Liver (tissue), 8 donors: ENCODE measurements at regions not wholly inside any gene's neighbourhood (a gene's known extent, or its start where the extent isn't known, plus 50 kb on each side); places are given as distances from the start of the nearest gene placed in this dataset.

Source experiments
- DNase-seq: peaks from one replicate; pipeline ENCODE4 v3.0.0-alpha.2; 2017; ENCODE audit warnings: low spot score
- H3K27ac ChIP-seq, 2 donors: one replicate each; pipeline ENCODE4 v1.7.0; 2013; ENCODE audit warnings: inconsistent platforms in 2 of 2, low read length in 2 of 2, control low read depth in 1 of 2, low read depth in 1 of 2, mild to moderate bottlenecking in 1 of 2
- H3K27me3 ChIP-seq, 4 donors: one replicate each; pipeline versions ENCODE4 v1.6.1 to v1.7.0; 2013; ENCODE audit warnings: low read length in 3 of 4, inconsistent platforms in 1 of 4, mild to moderate bottlenecking in 1 of 4, moderate library complexity in 1 of 4; ENCODE audit not compliant: control insufficient read depth in 4 of 4, insufficient read depth in 4 of 4
- H3K36me3 ChIP-seq, 4 donors: one replicate each; pipeline versions ENCODE4 v1.6.1 to v1.7.0; 2013; ENCODE audit warnings: low read length in 3 of 4, mild to moderate bottlenecking in 3 of 4, low read depth in 1 of 4, moderate library complexity in 1 of 4; ENCODE audit not compliant: control insufficient read depth in 4 of 4, insufficient read depth in 3 of 4
- H3K4me1 ChIP-seq, 4 donors: one replicate each; pipeline versions ENCODE4 v1.6.1 to v1.7.0; 2013; ENCODE audit warnings: low read length in 3 of 4, mild to moderate bottlenecking in 3 of 4, moderate library complexity in 1 of 4; ENCODE audit not compliant: control insufficient read depth in 4 of 4, insufficient read depth in 4 of 4
- H3K4me3 ChIP-seq, 3 donors: one replicate each; pipeline versions ENCODE4 v1.6.1 to v1.7.0; 2013; ENCODE audit warnings: low read length in 3 of 3, control low read depth in 1 of 3, low read depth in 1 of 3, mild to moderate bottlenecking in 1 of 3
- H3K9ac ChIP-seq, 2 donors: one replicate each; pipeline ENCODE4 v1.7.0; 2013; ENCODE audit warnings: low read length in 2 of 2, mild to moderate bottlenecking in 2 of 2, moderate library complexity in 2 of 2, control low read depth in 1 of 2, low read depth in 1 of 2
- H3K9me3 ChIP-seq, 4 donors: one replicate each; pipeline versions ENCODE4 v1.6.1 to v1.7.0; 2013; ENCODE audit warnings: low read length in 3 of 4; ENCODE audit not compliant: control insufficient read depth in 4 of 4
- EGR1 ChIP-seq, 2 donors: IDR thresholded peaks; 2 replicates each; pipeline ENCODE4 v1.6.1; 2016 to 2018; ENCODE audit warnings: antibody characterized with exemption in 2 of 2, low read depth in 2 of 2
- FOXA2 ChIP-seq: IDR thresholded peaks from 2 replicates; pipeline ENCODE4 v1.6.1; 2016; ENCODE audit warnings: antibody characterized with exemption
- GABPA ChIP-seq, 2 donors: IDR thresholded peaks in 1 of 2; conservative IDR thresholded peaks in 1 of 2; 2 replicates each; pipeline ENCODE4 v1.6.1; 2016; ENCODE audit warnings: antibody characterized with exemption in 2 of 2, mild to moderate bottlenecking in 1 of 2, moderate library complexity in 1 of 2
- HNF4G ChIP-seq: IDR thresholded peaks from 2 replicates; pipeline ENCODE4 v1.6.1; 2016; ENCODE audit warnings: antibody characterized with exemption
- JUND ChIP-seq, 2 donors: IDR thresholded peaks; 2 replicates each; pipeline ENCODE4 v1.6.1; 2016; ENCODE audit warnings: antibody characterized with exemption in 2 of 2
- RAD21 ChIP-seq, 2 donors: IDR thresholded peaks; 2 replicates each; pipeline ENCODE4 v1.6.1; 2016; ENCODE audit warnings: antibody characterized with exemption in 2 of 2, mild to moderate bottlenecking in 2 of 2
- SP1 ChIP-seq: IDR thresholded peaks from 2 replicates; pipeline ENCODE4 v1.6.1; 2018; ENCODE audit warnings: antibody characterized with exemption, mild to moderate bottlenecking
- TAF1 ChIP-seq: conservative IDR thresholded peaks from 2 replicates; pipeline ENCODE4 v1.6.1; 2016; ENCODE audit warnings: antibody characterized with exemption, mild to moderate bottlenecking
- YY1 ChIP-seq: IDR thresholded peaks from 2 replicates; pipeline ENCODE4 v1.6.1; 2016; ENCODE audit warnings: antibody characterized with exemption, mild to moderate bottlenecking
- WGBS: extraction: QIAGEN DNeasy Blood & Tissue Kit; methylation state at CpG from one replicate; pipeline ENCODE4 v1.1.7; 2013; 5-methylcytosine and 5-hydroxymethylcytosine counted together
- TF ChIP-seq, protein P1 (sequence below): fragments of 150-350 bp; IDR thresholded peaks from 2 replicates; pipeline ENCODE4 v1.5.1; 2017; ENCODE audit warnings: improper control_type of control experiment, low read depth, low read length; ENCODE audit not compliant: missing input control
- TF ChIP-seq, protein P2 (sequence below): IDR thresholded peaks from 2 replicates; pipeline ENCODE4 v1.6.1; 2016; ENCODE audit warnings: antibody characterized with exemption
- TF ChIP-seq, protein P3 (sequence below): IDR thresholded peaks from 2 replicates; pipeline ENCODE4 v1.6.1; 2016; ENCODE audit warnings: antibody characterized with exemption
- donor health status: healthy.
- donor health status: healthy.
- donor health status: healthy.
- donor health status: healthy.
- donor health status: healthy.

DNA sequence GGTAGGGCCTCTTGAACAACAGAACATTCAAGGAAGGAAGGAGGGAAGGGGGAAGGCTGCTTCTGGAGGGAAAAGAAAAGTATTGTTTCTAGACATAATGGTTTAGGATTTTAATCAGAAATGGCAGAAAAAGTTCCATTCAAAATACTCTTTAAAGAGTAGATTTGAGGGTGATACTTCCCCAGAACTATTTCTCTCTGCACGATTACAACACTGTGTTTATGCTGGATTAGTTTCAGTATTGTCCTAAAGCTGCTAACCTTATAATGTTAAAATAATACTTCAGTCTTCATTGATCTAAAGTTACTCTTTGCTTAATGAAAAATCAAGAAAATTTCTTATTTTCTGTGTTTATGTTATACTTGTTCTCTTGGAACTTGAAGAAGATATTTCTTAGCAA is 1026.3 kb upstream of the PABPC4L start:
- no peaks in the 10 kb centered on the region for H3K9me3 ChIP-seq
- H3K4me3 ChIP-seq: no peak overlapping the region
- WGBS: 49% methylated on average over 1 of the region's 1 CpG
- H3K9ac ChIP-seq: no peak overlapping the region
- TF ChIP-seq FOXA2 (no peak), EGR1 (IDR thresholded peaks at IDR 0.05; ENCODE audit: low read depth in 2 of 2) (no peak), RAD21 (IDR thresholded peaks at IDR 0.05) (no peak), HNF4G (no peak), GABPA (IDR thresholded peaks at IDR 0.05 in 1 of 2, conservative IDR thresholded peaks at IDR 0.05 in 1 of 2) (no peak)
- TF ChIP-seq, protein P1, sequence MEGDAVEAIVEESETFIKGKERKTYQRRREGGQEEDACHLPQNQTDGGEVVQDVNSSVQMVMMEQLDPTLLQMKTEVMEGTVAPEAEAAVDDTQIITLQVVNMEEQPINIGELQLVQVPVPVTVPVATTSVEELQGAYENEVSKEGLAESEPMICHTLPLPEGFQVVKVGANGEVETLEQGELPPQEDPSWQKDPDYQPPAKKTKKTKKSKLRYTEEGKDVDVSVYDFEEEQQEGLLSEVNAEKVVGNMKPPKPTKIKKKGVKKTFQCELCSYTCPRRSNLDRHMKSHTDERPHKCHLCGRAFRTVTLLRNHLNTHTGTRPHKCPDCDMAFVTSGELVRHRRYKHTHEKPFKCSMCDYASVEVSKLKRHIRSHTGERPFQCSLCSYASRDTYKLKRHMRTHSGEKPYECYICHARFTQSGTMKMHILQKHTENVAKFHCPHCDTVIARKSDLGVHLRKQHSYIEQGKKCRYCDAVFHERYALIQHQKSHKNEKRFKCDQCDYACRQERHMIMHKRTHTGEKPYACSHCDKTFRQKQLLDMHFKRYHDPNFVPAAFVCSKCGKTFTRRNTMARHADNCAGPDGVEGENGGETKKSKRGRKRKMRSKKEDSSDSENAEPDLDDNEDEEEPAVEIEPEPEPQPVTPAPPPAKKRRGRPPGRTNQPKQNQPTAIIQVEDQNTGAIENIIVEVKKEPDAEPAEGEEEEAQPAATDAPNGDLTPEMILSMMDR: no peak
- TF ChIP-seq, protein P2, sequence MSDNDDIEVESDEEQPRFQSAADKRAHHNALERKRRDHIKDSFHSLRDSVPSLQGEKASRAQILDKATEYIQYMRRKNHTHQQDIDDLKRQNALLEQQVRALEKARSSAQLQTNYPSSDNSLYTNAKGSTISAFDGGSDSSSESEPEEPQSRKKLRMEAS: no peak
- no peaks in the 10 kb centered on the region for H3K27me3 ChIP-seq
- H3K36me3 ChIP-seq: no peaks in the 10 kb centered on the region
- H3K27ac ChIP-seq: no peak overlapping the region
- no peaks in the 10 kb centered on the region for H3K4me1 ChIP-seq
- no peak for DNase-seq

DNA sequence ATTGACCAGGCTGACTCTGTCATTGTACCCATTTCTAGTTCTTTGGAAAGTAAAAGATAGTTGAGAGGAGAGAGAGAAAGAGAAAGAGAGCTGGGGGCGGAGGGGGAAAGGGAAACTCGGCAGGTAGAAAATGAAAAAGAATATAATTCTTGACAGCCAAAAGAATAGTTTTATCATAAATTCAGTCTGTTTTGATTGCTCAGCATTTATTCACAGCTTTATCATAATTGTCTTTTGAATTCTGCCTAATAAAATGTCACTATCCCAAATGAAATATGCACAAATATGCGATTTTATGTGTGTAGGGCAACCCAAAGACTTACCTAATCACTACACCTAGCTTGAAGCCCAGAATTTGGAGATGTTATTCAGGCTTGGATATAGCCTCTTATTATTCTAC is 1024.0 kb upstream of the PABPC4L start:
- no peaks in the 10 kb centered on the region for H3K9me3 ChIP-seq
- no peaks in the 10 kb centered on the region for H3K36me3 ChIP-seq
- H3K27me3 ChIP-seq: no peaks in the 10 kb centered on the region
- H3K27ac ChIP-seq: no peak overlapping the region
- no peak overlapping the region for H3K4me3 ChIP-seq
- no peak overlapping the region for H3K9ac ChIP-seq
- WGBS: 39% methylated on average over 3 of the region's 3 CpGs
- TF ChIP-seq HNF4G (no peak), RAD21 (IDR thresholded peaks at IDR 0.05) (no peak), TAF1 (no peak), JUND (IDR thresholded peaks at IDR 0.05) (no peak), SP1 (no peak)
- TF ChIP-seq, protein P1: no peak
- TF ChIP-seq, protein P3, sequence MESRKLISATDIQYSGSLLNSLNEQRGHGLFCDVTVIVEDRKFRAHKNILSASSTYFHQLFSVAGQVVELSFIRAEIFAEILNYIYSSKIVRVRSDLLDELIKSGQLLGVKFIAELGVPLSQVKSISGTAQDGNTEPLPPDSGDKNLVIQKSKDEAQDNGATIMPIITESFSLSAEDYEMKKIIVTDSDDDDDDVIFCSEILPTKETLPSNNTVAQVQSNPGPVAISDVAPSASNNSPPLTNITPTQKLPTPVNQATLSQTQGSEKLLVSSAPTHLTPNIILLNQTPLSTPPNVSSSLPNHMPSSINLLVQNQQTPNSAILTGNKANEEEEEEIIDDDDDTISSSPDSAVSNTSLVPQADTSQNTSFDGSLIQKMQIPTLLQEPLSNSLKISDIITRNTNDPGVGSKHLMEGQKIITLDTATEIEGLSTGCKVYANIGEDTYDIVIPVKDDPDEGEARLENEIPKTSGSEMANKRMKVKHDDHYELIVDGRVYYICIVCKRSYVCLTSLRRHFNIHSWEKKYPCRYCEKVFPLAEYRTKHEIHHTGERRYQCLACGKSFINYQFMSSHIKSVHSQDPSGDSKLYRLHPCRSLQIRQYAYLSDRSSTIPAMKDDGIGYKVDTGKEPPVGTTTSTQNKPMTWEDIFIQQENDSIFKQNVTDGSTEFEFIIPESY: no peak
- DNase-seq: no peak
- no peaks in the 10 kb centered on the region for H3K4me1 ChIP-seq

DNA sequence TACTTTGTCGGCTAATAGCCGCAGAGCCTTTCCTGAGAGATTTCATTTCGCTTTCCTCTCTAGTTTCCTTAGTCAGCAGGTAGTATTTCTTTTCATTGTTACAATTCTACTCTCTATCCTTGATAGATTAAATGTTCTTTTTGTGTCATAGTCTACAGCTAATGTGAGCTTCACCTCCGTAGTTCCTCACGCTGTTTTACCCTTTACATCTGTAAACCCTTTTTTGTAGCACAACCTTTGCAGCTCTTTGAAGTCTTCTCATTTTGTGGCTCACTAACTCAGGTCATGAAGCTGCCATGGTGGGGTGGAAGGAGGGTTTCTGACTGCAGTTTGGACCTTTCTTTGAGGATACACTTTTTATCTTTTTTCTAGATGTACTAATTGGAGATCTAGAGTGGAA is 1008.8 kb upstream of the PABPC4L start:
- DNase-seq: no peak
- no peak overlapping the region for H3K27ac ChIP-seq
- H3K36me3 ChIP-seq: no peaks in the 10 kb centered on the region
- WGBS: 76% methylated on average over 5 of the region's 5 CpGs
- no peak overlapping the region for H3K9ac ChIP-seq
- H3K4me1 ChIP-seq: no peaks in the 10 kb centered on the region
- no peak for TF ChIP-seq JUND (IDR thresholded peaks at IDR 0.05)
- TF ChIP-seq, protein P3: no peak
- TF ChIP-seq SP1: no peak
- TF ChIP-seq YY1: no peak
- TF ChIP-seq GABPA (IDR thresholded peaks at IDR 0.05 in 1 of 2, conservative IDR thresholded peaks at IDR 0.05 in 1 of 2): no peak
- TF ChIP-seq TAF1: no peak
- no peak for TF ChIP-seq EGR1 (IDR thresholded peaks at IDR 0.05; ENCODE audit: low read depth in 2 of 2)
- no peak overlapping the region for H3K4me3 ChIP-seq
- H3K27me3 ChIP-seq: peaks cover 0 to 3% (median 0%) of the 10 kb centered on the region in 4 donors
- H3K9me3 ChIP-seq: no peaks in the 10 kb centered on the region
